ENCODE measurements at regions not wholly inside any gene's neighbourhood (a gene's known extent, or its start where the extent isn't known, plus 50 kb on each side); places are given as distances from the start of the nearest gene placed in this dataset.

GRCh38 chr1:81511281-81511680, 289.5 kb upstream of the ADGRL2 start:
- TF ChIP-seq ZNF274 (IDR thresholded peaks at IDR 0.05; ENCODE audit: low read depth, low read length), result no peak
- no peak for TF ChIP-seq SUZ12 (IDR thresholded peaks at IDR 0.05; ENCODE audit: extremely low read depth, insufficient read depth, insufficient read length)
